ENCODE measurements at regions not wholly inside any gene's neighbourhood (a gene's known extent, or its start where the extent isn't known, plus 50 kb on each side); places are given as distances from the start of the nearest gene placed in this dataset.

- Histone ChIP-seq H3K36me3 (ENCODE audit: insufficient read depth, low read depth, low read length) (no peaks in the 10 kb centered on the region), H3K27me3 (ENCODE audit: insufficient read depth, low read length) (no peaks in the 10 kb centered on the region), H3K4me1 (ENCODE audit: insufficient read depth, low read length) (no peaks in the 10 kb centered on the region), H3K9me3 (ENCODE audit: insufficient read depth, low read depth, low read length) (no peaks in the 10 kb centered on the region), H3K4me3 (ENCODE audit: low read length) (no peak overlapping the region), H3K9ac (ENCODE audit: low read depth, low read length) (no peak overlapping the region), H3K27ac (ENCODE audit: low read length) (no peak overlapping the region)
Observed at GRCh38 chr5:93658044-93658443, 75.0 kb downstream of the NR2F1 start.

- H3K27ac ChIP-seq (ENCODE audit: low read length) = no peak overlapping the region
- no peaks in the 10 kb centered on the region for H3K4me1 ChIP-seq (ENCODE audit: insufficient read depth, low read length)
- H3K36me3 ChIP-seq (ENCODE audit: insufficient read depth, low read depth, low read length) = no peaks in the 10 kb centered on the region
- no peak overlapping the region for H3K4me3 ChIP-seq (ENCODE audit: low read length)
- no peak overlapping the region for H3K9ac ChIP-seq (ENCODE audit: low read depth, low read length)
- H3K27me3 ChIP-seq (ENCODE audit: insufficient read depth, low read length) = no peaks in the 10 kb centered on the region
- H3K9me3 ChIP-seq (ENCODE audit: insufficient read depth, low read depth, low read length) = no peaks in the 10 kb centered on the region
Observed at GRCh38 chr5:93654676-93655075, 71.7 kb downstream of the NR2F1 start.

- Histone ChIP-seq H3K27ac (ENCODE audit: low read length) (no peak overlapping the region), H3K27me3 (ENCODE audit: insufficient read depth, low read length) (no peaks in the 10 kb centered on the region), H3K9ac (ENCODE audit: low read depth, low read length) (no peak overlapping the region), H3K9me3 (ENCODE audit: insufficient read depth, low read depth, low read length) (no peaks in the 10 kb centered on the region), H3K4me1 (ENCODE audit: insufficient read depth, low read length) (no peaks in the 10 kb centered on the region), H3K36me3 (ENCODE audit: insufficient read depth, low read depth, low read length) (no peaks in the 10 kb centered on the region), H3K4me3 (ENCODE audit: low read length) (no peak overlapping the region)
Observed at GRCh38 chr5:93653716-93654115, 70.7 kb downstream of the NR2F1 start.

- Histone ChIP-seq H3K27ac (ENCODE audit: low read length) (no peak overlapping the region), H3K9ac (ENCODE audit: low read depth, low read length) (no peak overlapping the region), H3K4me1 (ENCODE audit: insufficient read depth, low read length) (no peaks in the 10 kb centered on the region)
Observed at GRCh38 chr5:93649234-93649900, 66.3 kb downstream of the NR2F1 start.

GRCh38 chr5:93644760-93645159 is 61.7 kb downstream of the NR2F1 start:
- Histone ChIP-seq H3K9ac (ENCODE audit: low read depth, low read length) (no peak overlapping the region), H3K36me3 (ENCODE audit: insufficient read depth, low read depth, low read length) (no peaks in the 10 kb centered on the region)

More at GRCh38 chr5:93649234-93649900, 66.3 kb downstream of the NR2F1 start:
- H3K9me3 ChIP-seq (ENCODE audit: insufficient read depth, low read depth, low read length) = no peaks in the 10 kb centered on the region
- H3K4me3 ChIP-seq (ENCODE audit: low read length) = no peak overlapping the region
- H3K27me3 ChIP-seq (ENCODE audit: insufficient read depth, low read length) = no peaks in the 10 kb centered on the region
- H3K36me3 ChIP-seq (ENCODE audit: insufficient read depth, low read depth, low read length) = no peaks in the 10 kb centered on the region

More at GRCh38 chr5:93644760-93645159, 61.7 kb downstream of the NR2F1 start:
- no peak overlapping the region for H3K4me3 ChIP-seq (ENCODE audit: low read length)
- H3K4me1 ChIP-seq (ENCODE audit: insufficient read depth, low read length) = no peaks in the 10 kb centered on the region
- H3K27ac ChIP-seq (ENCODE audit: low read length) = no peak overlapping the region
- no peaks in the 10 kb centered on the region for H3K27me3 ChIP-seq (ENCODE audit: insufficient read depth, low read length)
- no peaks in the 10 kb centered on the region for H3K9me3 ChIP-seq (ENCODE audit: insufficient read depth, low read depth, low read length)
